GM21825 (cell line): ENCODE measurements at regions not wholly inside any gene's neighbourhood (a gene's known extent, or its start where the extent isn't known, plus 50 kb on each side); places are given as distances from the start of the nearest gene placed in this dataset.
"Not testable (repeated sequence)": the region's sequence is repeated elsewhere in the genome, so short reads cannot be mapped to it uniquely, and the experiment has no call there.

Experiments used
- ATAC-seq: cut with Tn5 transposase; IDR thresholded peaks from one replicate; pipeline ENCODE4 v1.9.1; 2021; ENCODE audit warnings: mild to moderate bottlenecking, moderate library complexity; ENCODE audit not compliant: unreplicated experiment

- ATAC-seq: no peak
These were observed 104.9 kb upstream of the TMPRSS2 start for GRCh38 chr21:41612674-41613532.

GRCh38 chr21:41611966-41612606, 104.1 kb upstream of the TMPRSS2 start:
- ATAC-seq: no peak

DNA sequence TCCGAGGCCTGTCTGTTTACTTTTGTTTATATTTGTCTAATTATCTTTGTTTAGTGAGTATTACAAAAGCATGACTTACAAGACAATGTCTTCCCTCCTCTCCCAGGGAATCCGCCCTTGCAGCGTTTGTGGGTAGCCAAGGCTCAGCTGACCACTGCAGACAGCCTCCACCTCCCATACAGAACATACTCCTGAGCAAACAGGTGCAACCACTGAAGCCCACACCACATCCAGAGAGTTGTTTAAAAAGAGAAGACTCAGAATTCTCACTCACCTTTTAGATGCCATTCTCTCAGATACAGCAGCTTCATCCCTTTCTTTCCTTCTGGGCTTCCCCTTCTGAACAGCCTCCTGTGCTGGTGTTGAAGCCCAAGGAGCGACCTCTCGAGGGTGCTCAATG, 103.5 kb upstream of the TMPRSS2 start:
- ATAC-seq: no peak

DNA sequence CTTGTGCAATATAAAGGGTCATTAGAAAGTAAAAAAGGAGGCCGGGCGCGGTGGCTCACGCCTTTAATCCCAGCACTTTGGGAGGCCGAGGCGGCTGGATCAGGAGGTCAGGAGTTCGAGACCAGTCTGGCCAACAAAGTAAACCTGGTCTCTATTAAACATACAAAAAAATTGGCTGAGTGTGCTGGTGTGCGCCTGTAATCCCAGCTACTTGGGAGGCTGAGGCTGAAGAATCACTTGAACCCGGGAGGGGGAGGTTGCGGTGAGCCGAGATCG, 102.8 kb upstream of the TMPRSS2 start:
- ATAC-seq: not testable (repeated sequence)

DNA sequence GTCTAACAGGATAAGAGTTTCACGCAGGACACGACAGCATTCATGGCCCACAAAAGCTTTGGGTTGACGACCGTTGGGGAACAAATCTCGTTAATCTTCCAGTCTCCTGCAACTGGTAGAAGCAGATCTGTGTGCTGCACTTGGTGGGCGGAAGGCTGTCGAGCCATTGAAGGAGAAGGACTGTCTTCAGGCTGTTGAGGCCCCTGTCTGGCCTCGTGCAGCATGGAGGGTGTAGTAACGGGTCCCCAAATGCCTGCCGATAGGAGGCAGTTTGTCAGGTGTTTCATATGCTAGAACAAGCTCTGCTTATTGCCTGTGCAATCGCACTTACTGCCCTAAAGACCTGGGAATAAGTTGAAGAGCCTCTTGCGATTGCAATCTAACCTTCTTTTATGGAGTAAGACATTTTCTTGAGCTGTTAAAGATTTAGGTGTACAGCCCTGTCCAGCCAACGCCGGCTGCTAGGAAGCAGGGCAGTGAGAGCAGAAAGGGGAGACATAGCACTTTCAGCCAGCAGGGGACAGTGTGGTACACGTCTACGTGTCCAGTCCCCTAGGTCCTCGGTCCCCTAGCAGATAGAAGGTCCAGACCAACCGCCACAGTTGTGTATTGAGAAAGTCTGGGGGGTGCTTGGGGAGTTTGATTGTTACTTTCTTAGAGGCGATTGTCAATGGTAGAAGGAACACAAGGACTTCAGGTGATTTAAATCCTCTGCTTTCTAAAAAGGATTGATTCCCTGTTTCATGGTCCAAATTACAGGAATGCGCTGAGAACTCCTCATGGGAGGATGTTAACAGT, 102.3 kb upstream of the TMPRSS2 start:
- no peak for ATAC-seq

DNA sequence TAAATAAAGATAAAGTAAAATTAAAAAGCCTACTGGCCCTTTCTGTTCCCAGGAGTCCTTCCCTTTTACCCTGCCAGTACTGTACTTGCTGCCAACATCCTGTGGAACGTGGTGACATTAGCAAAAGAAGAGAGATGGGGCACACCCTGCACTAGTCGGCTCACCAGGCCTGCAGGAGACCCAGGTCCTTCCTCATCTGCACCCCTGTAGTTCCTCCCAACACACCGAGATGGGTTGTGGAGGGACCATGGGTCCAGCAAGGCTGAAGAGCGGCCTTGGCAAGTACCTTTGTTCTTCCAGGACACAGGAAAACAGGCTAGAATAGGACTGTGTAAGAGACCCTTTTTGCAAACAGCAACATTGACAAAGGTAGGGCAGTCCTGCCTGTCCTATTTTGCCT, 98.7 kb upstream of the TMPRSS2 start:
- no peak for ATAC-seq

DNA sequence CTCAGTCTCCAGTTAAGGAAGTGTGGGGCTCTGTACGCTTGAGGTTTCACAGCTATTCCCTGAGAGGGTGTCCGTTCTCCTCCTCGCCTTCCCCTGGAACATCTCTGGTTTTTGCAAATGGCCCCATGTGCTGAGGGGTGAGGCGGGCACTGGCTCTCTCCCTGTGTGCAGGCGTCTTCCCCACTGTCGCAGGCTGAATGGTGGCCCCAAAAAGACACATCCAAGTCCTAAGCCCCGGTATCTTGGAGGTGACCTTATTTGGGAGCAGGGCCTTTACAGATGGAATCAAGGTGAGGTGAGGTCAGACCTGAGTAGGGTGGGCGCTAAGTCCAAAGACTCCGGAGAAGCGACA, 98.0 kb upstream of the TMPRSS2 start:
- ATAC-seq: no peak

DNA sequence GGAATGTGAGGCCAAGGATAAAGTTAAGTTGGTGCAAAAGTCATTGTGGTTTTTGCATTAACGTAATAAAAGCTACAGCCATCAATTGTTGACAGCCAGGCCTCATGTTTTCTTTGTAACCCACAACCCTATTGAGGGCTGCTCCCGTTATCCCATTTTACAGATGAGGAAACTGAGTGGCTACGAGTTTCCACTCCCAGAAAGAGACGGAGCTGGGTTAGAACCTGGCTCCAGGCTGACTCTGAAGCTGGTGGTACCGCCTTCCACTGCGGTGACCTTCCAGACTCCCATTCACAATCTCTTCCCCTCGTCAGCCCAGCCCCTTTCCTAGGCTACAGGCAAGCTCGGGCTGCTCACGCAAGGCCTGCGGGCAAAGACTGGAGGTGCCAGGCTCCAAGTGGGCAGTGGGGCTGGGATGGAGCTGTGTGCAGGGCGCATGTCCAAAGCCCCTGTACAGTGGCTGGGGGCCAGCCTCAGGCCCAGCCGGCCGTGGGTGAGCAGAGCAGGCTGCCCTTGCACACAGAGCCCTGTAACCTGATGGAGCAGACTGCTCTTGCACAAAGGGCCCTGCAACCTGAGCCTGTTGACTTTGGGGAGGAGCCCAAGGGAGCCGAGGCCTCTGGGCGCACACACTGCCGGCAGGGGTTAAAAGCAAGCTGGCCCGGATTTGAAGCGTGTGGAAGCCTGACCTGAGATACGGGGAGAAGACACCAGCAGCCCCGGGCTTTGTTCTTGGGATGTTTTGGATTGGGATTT, 97.4 kb upstream of the TMPRSS2 start:
- ATAC-seq: no peak

DNA sequence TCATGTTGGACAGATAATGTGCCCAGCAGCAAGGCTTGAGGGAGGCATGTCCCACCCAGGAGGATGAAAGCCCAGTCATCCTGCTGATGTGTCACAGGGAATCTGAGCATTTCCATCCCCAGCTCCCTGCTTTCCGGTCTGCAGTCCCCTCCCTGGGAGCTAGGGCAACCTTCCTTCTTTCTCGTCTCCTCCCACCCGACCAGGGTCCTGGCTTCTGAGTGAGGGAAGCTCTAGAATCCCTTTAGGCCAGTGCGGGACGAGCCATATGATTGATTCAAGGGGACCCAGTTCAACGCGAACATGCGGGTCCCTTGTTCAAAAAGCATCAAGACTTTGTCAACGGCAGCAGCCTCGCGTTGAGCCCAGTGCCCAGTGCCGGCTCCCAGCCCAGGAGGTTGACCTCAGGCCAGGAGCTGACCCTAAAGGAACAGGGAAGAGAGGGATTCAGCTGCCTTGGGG, 96.7 kb upstream of the TMPRSS2 start:
- no peak for ATAC-seq

- ATAC-seq: no peak
These were observed 95.5 kb upstream of the TMPRSS2 start for GRCh38 chr21:41603476-41603875.

GRCh38 chr21:41602531-41602930, 94.6 kb upstream of the TMPRSS2 start:
- ATAC-seq: no peak

GRCh38 chr21:41601573-41602368, 93.8 kb upstream of the TMPRSS2 start:
- ATAC-seq: no peak

- no peak for ATAC-seq
These were observed 93.1 kb upstream of the TMPRSS2 start for GRCh38 chr21:41600961-41601572.

DNA sequence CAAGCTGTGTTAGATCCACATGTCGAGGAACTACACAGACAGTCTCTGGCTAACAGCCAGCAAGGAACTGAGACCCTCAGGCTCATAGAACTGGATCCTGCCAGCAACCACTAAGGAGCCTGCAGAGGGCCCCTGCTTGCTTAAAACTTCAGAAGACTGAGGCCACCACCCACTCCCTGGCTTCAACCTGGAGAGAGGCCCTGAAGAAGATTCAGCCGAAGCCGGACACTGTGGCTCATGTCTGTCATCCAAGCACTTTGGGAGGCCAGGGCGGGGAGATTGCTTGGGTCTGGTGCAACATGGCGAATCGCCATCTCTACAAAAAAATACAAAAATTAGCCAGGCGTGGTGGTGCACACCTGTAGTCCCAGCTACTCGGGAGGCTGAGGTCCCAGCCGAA, 92.6 kb upstream of the TMPRSS2 start:
- ATAC-seq: no peak

DNA sequence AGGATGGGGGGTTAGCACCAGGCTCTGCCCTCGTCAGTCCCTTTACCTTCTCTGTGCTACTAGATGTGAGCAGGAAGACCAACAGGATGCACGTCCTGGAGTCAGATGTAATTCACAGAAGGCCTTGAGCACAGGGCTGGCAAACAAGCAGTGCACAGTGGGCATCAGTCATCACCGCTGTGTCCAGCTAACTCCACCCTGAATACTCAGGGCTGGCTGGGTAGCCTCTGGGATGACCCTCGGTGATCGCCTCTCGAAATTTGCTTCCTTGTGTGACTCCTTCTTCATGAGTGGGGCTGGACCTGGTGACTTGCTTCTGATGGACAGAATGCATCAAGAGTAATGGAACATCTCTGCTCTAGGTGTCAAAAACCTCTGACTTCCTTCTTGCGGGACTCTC, 92.2 kb upstream of the TMPRSS2 start:
- no peak for ATAC-seq

DNA sequence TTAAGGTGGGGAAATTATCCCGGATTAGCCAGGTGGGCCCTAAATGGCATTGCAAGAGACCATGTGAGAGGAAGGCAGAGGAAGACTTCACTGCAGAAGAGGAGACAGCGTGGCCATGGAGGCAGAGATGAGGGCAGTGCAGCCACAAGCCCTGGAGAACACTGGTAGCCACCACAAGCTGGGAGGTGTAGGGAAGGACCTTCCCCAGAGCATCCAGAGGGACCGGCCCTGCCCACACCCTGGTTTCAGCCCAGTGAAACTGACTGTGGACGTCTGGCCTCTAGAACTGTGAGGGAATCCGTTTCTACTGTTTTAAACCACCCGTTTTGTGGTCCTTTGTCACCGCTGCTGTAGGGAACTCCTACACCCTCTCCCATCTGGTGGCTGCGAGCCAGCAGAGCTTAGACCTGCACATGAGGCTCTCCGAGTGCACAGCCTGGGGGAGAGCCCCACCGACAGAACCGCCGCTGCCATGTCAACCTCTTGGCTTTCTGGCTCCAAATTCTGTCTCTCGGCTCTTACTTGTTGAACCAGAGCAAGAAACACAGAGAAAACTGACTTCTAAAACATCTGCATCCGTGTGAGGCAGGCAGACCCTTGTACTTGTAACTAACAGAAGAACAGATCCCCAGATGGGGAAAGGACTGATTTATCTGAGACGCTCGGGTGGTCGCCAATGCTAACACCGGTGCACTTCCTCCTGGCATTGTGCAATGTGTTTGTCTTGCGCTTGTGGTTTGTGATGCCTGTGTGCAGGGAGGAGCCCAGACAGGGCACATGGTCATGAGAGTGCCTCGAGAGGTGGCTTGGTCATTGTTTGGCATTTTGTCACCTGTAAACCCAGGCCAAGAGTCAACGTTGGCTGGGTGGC, 90.8 kb upstream of the TMPRSS2 start:
- ATAC-seq: no peak

- no peak for ATAC-seq
These were observed 89.9 kb upstream of the TMPRSS2 start for GRCh38 chr21:41597811-41598231.

- ATAC-seq: no peak
These were observed 89.3 kb upstream of the TMPRSS2 start for GRCh38 chr21:41597227-41597626.
